ENCODE measurements at regions not wholly inside any gene's neighbourhood (a gene's known extent, or its start where the extent isn't known, plus 50 kb on each side); places are given as distances from the start of the nearest gene placed in this dataset.

- TF ChIP-seq POLR2A (IDR thresholded peaks at IDR 0.05) (no peak), CTCF (IDR thresholded peaks at IDR 0.05) (no peak)
Observed at GRCh38 chr4:35966566-35966965, 277.7 kb downstream of the ARAP2 start.
